ENCODE measurements at regions not wholly inside any gene's neighbourhood (a gene's known extent, or its start where the extent isn't known, plus 50 kb on each side); places are given as distances from the start of the nearest gene placed in this dataset.

- TF ChIP-seq CTCF (conservative IDR thresholded peaks at IDR 0.05) (no peak), ZFX (IDR thresholded peaks at IDR 0.05) (no peak)
- H3K27ac ChIP-seq: no peak overlapping the region
These were observed 592.4 kb upstream of the DAB2 start for GRCh38 chr5:40017135-40017534.

DNA sequence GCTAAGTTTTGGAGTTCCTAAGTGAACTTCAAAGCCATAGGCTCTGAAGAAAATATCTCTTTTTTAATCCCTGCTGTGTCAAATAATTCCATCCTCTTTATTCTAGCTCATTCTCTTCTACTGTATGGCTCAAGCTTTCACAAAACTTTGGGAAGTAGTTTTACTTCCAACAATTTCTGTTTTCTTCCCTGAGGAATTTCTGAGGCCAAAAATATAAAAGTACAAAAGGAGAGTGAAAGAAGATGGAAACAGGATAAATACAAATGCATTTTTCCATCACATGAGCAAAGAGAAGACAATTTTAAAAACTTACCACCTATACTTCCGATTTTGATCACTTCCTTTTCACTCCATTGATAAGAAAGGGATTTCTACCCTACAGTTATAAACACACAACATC is 585.7 kb upstream of the DAB2 start:
- TF ChIP-seq ZFX (IDR thresholded peaks at IDR 0.05): no peak
- TF ChIP-seq CTCF (conservative IDR thresholded peaks at IDR 0.05): no peak
- no peak overlapping the region for H3K27ac ChIP-seq

GRCh38 chr5:40006260-40006659 is 581.5 kb upstream of the DAB2 start:
- no peak for TF ChIP-seq CTCF (conservative IDR thresholded peaks at IDR 0.05)
- no peak for TF ChIP-seq ZFX (IDR thresholded peaks at IDR 0.05)
- no peak overlapping the region for H3K27ac ChIP-seq

- TF ChIP-seq ZFX (IDR thresholded peaks at IDR 0.05) (no peak), CTCF (conservative IDR thresholded peaks at IDR 0.05) (no peak)
- no peak overlapping the region for H3K27ac ChIP-seq
These were observed 577.0 kb upstream of the DAB2 start for GRCh38 chr5:40001796-40002195.

DNA sequence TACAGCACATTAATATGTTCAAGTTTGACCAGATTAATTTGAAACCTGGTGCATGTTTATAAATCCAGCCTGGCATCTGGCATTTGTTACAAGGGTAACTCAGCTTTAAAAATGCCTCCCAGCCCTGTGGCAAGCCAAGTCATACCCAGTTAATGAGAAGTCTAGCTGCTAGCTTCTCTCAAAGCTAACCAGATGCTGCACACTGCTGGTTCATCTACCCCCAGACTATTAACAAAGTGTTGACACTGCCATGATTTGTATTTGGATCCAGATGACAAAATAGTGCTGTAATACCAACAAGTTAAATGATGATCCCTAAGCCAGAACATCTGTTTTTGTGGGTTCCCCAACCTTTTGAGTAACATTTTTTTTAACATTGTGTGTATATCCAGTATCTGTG is 573.7 kb upstream of the DAB2 start:
- H3K27ac ChIP-seq: no peak overlapping the region
- TF ChIP-seq CTCF (conservative IDR thresholded peaks at IDR 0.05): no peak
- no peak for TF ChIP-seq ZFX (IDR thresholded peaks at IDR 0.05)

DNA sequence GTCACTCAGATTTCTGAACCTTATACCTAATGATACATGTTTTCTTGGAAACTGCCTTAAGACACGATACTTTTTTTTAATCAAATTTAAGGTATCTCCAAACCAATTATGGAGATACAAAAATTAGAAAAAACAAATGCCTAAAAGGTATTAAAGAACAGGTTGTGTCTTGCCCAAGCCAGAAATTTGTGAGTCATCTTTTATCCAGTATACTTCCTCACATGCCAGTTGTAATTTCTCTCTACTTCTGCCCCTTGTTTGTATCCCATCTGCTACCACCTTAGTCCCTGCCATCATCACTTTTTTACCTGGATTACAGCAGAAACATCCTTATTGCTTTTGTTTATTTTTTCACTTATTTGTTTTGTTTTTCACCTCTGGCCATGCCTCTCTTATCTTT is 571.2 kb upstream of the DAB2 start:
- H3K27ac ChIP-seq: no peak overlapping the region

GRCh38 chr5:39992617-39993202 is 567.9 kb upstream of the DAB2 start:
- TF ChIP-seq CTCF (conservative IDR thresholded peaks at IDR 0.05): no peak
- no peak for TF ChIP-seq ZFX (IDR thresholded peaks at IDR 0.05)

More for the DNA sequence above, 571.2 kb upstream of the DAB2 start:
- TF ChIP-seq CTCF (conservative IDR thresholded peaks at IDR 0.05): no peak
- no peak for TF ChIP-seq ZFX (IDR thresholded peaks at IDR 0.05)

More at GRCh38 chr5:39992617-39993202, 567.9 kb upstream of the DAB2 start:
- H3K27ac ChIP-seq: no peak overlapping the region
